Lower lobe of right lung (tissue), 2 donors: ENCODE measurements at regions not wholly inside any gene's neighbourhood (a gene's known extent, or its start where the extent isn't known, plus 50 kb on each side); places are given as distances from the start of the nearest gene placed in this dataset.

ENCODE experiments used
- ATAC-seq, 2 donors: fragments of 200-7000 bp; cut with Tn5 transposase; one replicate each; pipeline ENCODE4 v1.9.1; 2020 to 2022; ENCODE audit warnings: mild to moderate bottlenecking in 2 of 2, moderate library complexity in 2 of 2
- DNase-seq: peaks from one replicate; pipeline ENCODE4 v3.0.0-alpha.2; 2020
- H3K27ac ChIP-seq: fragments of 200-600 bp; one replicate; pipeline ENCODE4 v1.8.0; 2022
- H3K27me3 ChIP-seq: fragments of 200-600 bp; one replicate; pipeline ENCODE4 v1.8.0; 2022; ENCODE audit warnings: low read depth
- H3K36me3 ChIP-seq: fragments of 200-600 bp; one replicate; pipeline ENCODE4 v1.8.0; 2022; ENCODE audit warnings: mild to moderate bottlenecking
- H3K4me1 ChIP-seq: fragments of 200-600 bp; one replicate; pipeline ENCODE4 v1.8.0; 2022
- H3K4me3 ChIP-seq: fragments of 200-600 bp; one replicate; pipeline ENCODE4 v1.8.0; 2022; ENCODE audit warnings: mild to moderate bottlenecking
- H3K9me3 ChIP-seq: fragments of 200-600 bp; one replicate; pipeline ENCODE4 v1.8.0; 2022
- CTCF ChIP-seq: fragments of 200-600 bp; IDR thresholded peaks from one replicate; pipeline ENCODE4 v1.8.0; 2022; ENCODE audit warnings: antibody characterized with exemption, mild to moderate bottlenecking
- intact Hi-C: fragments of 100-400 bp; cut with DNase I; formaldehyde crosslinking; loops from one replicate; pipeline ENCODE4 v1.11.0; 2022
- donor health status: DM: no; HTN: yes; CAD: no; lungs with severe emphysema.

GRCh38 chr7:133199831-133200230, 53.0 kb upstream of the EXOC4 start:
- intact Hi-C loops = no loop called here
- H3K36me3 ChIP-seq = no peaks in the 10 kb centered on the region
- H3K27me3 ChIP-seq = no peaks in the 10 kb centered on the region
- ATAC-seq (no peak), DNase-seq (no peak)
- no peaks in the 10 kb centered on the region for H3K9me3 ChIP-seq
- H3K4me1 ChIP-seq = no peaks in the 10 kb centered on the region
- no peak for TF ChIP-seq CTCF
- H3K27ac ChIP-seq = no peak overlapping the region
- no peak overlapping the region for H3K4me3 ChIP-seq

- no peak for ATAC-seq
- no peaks in the 10 kb centered on the region for H3K9me3 ChIP-seq
- intact Hi-C loops = no loop called here
These were observed 51.4 kb upstream of the EXOC4 start for GRCh38 chr7:133201470-133201869.

GRCh38 chr7:133202942-133203341, 49.9 kb upstream of the EXOC4 start:
- H3K9me3 ChIP-seq = no peaks in the 10 kb centered on the region
- H3K27ac ChIP-seq = no peak overlapping the region
- intact Hi-C loops = no loop called here
- ATAC-seq = no peak
- no peaks in the 10 kb centered on the region for H3K36me3 ChIP-seq
- no peak for DNase-seq
- no peaks in the 10 kb centered on the region for H3K4me1 ChIP-seq
- H3K4me3 ChIP-seq = no peak overlapping the region
- no peaks in the 10 kb centered on the region for H3K27me3 ChIP-seq
- TF ChIP-seq CTCF = no peak

More at GRCh38 chr7:133201470-133201869, 51.4 kb upstream of the EXOC4 start:
- Histone ChIP-seq H3K27ac (no peak overlapping the region), H3K4me1 (no peaks in the 10 kb centered on the region), H3K4me3 (no peak overlapping the region), H3K27me3 (no peaks in the 10 kb centered on the region), H3K36me3 (no peaks in the 10 kb centered on the region)
- no peak for DNase-seq
- no peak for TF ChIP-seq CTCF
